ENCODE measurements at regions not wholly inside any gene's neighbourhood (a gene's known extent, or its start where the extent isn't known, plus 50 kb on each side); places are given as distances from the start of the nearest gene placed in this dataset.

- DNase-seq (ENCODE audit: insufficient read length, low spot score) = no peak
- no peak for FAIRE-seq
- TF ChIP-seq SPI1 (IDR thresholded peaks at IDR 0.05; ENCODE audit: low read depth, low read length) (no peak), TAF1 (IDR thresholded peaks at IDR 0.05; ENCODE audit: low read depth, low read length) (no peak), POLR2A (IDR thresholded peaks at IDR 0.05; ENCODE audit: low read depth, low read length) (no peak), POLR2AphosphoS5 (IDR thresholded peaks at IDR 0.05; ENCODE audit: low read depth, low read length) (no peak), POU2F2 (IDR thresholded peaks at IDR 0.05; ENCODE audit: low read depth, low read length) (no peak), PAX5 (IDR thresholded peaks at IDR 0.05; ENCODE audit: insufficient read depth, low read length, severe bottlenecking) (no peak)
These were observed 66.0 kb upstream of the ANKRD1 start for GRCh38 chr10:90986870-90987269.

- no peak for TF ChIP-seq SPI1 (IDR thresholded peaks at IDR 0.05; ENCODE audit: low read depth, low read length)
- no peak for TF ChIP-seq POLR2A (IDR thresholded peaks at IDR 0.05; ENCODE audit: low read depth, low read length)
- TF ChIP-seq POLR2AphosphoS5 (IDR thresholded peaks at IDR 0.05; ENCODE audit: low read depth, low read length) = no peak
- no peak for TF ChIP-seq PAX5 (IDR thresholded peaks at IDR 0.05; ENCODE audit: insufficient read depth, low read length, severe bottlenecking)
- no peak for TF ChIP-seq TAF1 (IDR thresholded peaks at IDR 0.05; ENCODE audit: low read depth, low read length)
- no peak for TF ChIP-seq POU2F2 (IDR thresholded peaks at IDR 0.05; ENCODE audit: low read depth, low read length)
- FAIRE-seq = no peak
- DNase-seq (ENCODE audit: insufficient read length, low spot score) = no peak
These were observed 66.5 kb upstream of the ANKRD1 start for GRCh38 chr10:90987383-90987782.

GRCh38 chr10:90988024-90988423, 67.1 kb upstream of the ANKRD1 start:
- peak; percentile 13 for FAIRE-seq

GRCh38 chr10:90988802-90989201, 67.9 kb upstream of the ANKRD1 start:
- peak; percentile 54 for FAIRE-seq
- DNase-seq (ENCODE audit: insufficient read length, low spot score) = no peak
- TF ChIP-seq PAX5 (IDR thresholded peaks at IDR 0.05; ENCODE audit: insufficient read depth, low read length, severe bottlenecking) (no peak), POLR2A (IDR thresholded peaks at IDR 0.05; ENCODE audit: low read depth, low read length) (no peak), POLR2AphosphoS5 (IDR thresholded peaks at IDR 0.05; ENCODE audit: low read depth, low read length) (no peak), SPI1 (IDR thresholded peaks at IDR 0.05; ENCODE audit: low read depth, low read length) (no peak), TAF1 (IDR thresholded peaks at IDR 0.05; ENCODE audit: low read depth, low read length) (no peak), POU2F2 (IDR thresholded peaks at IDR 0.05; ENCODE audit: low read depth, low read length) (no peak)

More at GRCh38 chr10:90988024-90988423, 67.1 kb upstream of the ANKRD1 start:
- TF ChIP-seq SPI1 (IDR thresholded peaks at IDR 0.05; ENCODE audit: low read depth, low read length) (no peak), PAX5 (IDR thresholded peaks at IDR 0.05; ENCODE audit: insufficient read depth, low read length, severe bottlenecking) (no peak), POU2F2 (IDR thresholded peaks at IDR 0.05; ENCODE audit: low read depth, low read length) (no peak), TAF1 (IDR thresholded peaks at IDR 0.05; ENCODE audit: low read depth, low read length) (no peak), POLR2A (IDR thresholded peaks at IDR 0.05; ENCODE audit: low read depth, low read length) (no peak), POLR2AphosphoS5 (IDR thresholded peaks at IDR 0.05; ENCODE audit: low read depth, low read length) (no peak)
- DNase-seq (ENCODE audit: insufficient read length, low spot score) = no peak

- FAIRE-seq = no peak
- DNase-seq (ENCODE audit: insufficient read length, low spot score) = no peak
- no peak for TF ChIP-seq POLR2AphosphoS5 (IDR thresholded peaks at IDR 0.05; ENCODE audit: low read depth, low read length)
- no peak for TF ChIP-seq POU2F2 (IDR thresholded peaks at IDR 0.05; ENCODE audit: low read depth, low read length)
- TF ChIP-seq SPI1 (IDR thresholded peaks at IDR 0.05; ENCODE audit: low read depth, low read length) = no peak
- no peak for TF ChIP-seq TAF1 (IDR thresholded peaks at IDR 0.05; ENCODE audit: low read depth, low read length)
- TF ChIP-seq POLR2A (IDR thresholded peaks at IDR 0.05; ENCODE audit: low read depth, low read length) = no peak
- no peak for TF ChIP-seq PAX5 (IDR thresholded peaks at IDR 0.05; ENCODE audit: insufficient read depth, low read length, severe bottlenecking)
These were observed 68.5 kb upstream of the ANKRD1 start for GRCh38 chr10:90989378-90989777.

GRCh38 chr10:90992462-90992861, 71.6 kb upstream of the ANKRD1 start:
- no peak for FAIRE-seq
- no peak for DNase-seq (ENCODE audit: insufficient read length, low spot score)
- TF ChIP-seq POU2F2 (IDR thresholded peaks at IDR 0.05; ENCODE audit: low read depth, low read length) = no peak
- TF ChIP-seq PAX5 (IDR thresholded peaks at IDR 0.05; ENCODE audit: insufficient read depth, low read length, severe bottlenecking) = no peak
- no peak for TF ChIP-seq SPI1 (IDR thresholded peaks at IDR 0.05; ENCODE audit: low read depth, low read length)
- no peak for TF ChIP-seq POLR2AphosphoS5 (IDR thresholded peaks at IDR 0.05; ENCODE audit: low read depth, low read length)
- no peak for TF ChIP-seq TAF1 (IDR thresholded peaks at IDR 0.05; ENCODE audit: low read depth, low read length)
- TF ChIP-seq POLR2A (IDR thresholded peaks at IDR 0.05; ENCODE audit: low read depth, low read length) = no peak

- FAIRE-seq (no peak), DNase-seq (ENCODE audit: insufficient read length, low spot score) (no peak)
- TF ChIP-seq SPI1 (IDR thresholded peaks at IDR 0.05; ENCODE audit: low read depth, low read length) (no peak), POU2F2 (IDR thresholded peaks at IDR 0.05; ENCODE audit: low read depth, low read length) (no peak), POLR2AphosphoS5 (IDR thresholded peaks at IDR 0.05; ENCODE audit: low read depth, low read length) (no peak), TAF1 (IDR thresholded peaks at IDR 0.05; ENCODE audit: low read depth, low read length) (no peak), PAX5 (IDR thresholded peaks at IDR 0.05; ENCODE audit: insufficient read depth, low read length, severe bottlenecking) (no peak), POLR2A (IDR thresholded peaks at IDR 0.05; ENCODE audit: low read depth, low read length) (no peak)
These were observed 72.5 kb upstream of the ANKRD1 start for GRCh38 chr10:90993340-90993739.

GRCh38 chr10:90997670-90998069, 76.8 kb upstream of the ANKRD1 start:
- TF ChIP-seq SPI1 (IDR thresholded peaks at IDR 0.05; ENCODE audit: low read depth, low read length) = no peak
- TF ChIP-seq POLR2AphosphoS5 (IDR thresholded peaks at IDR 0.05; ENCODE audit: low read depth, low read length) = no peak
- no peak for TF ChIP-seq POLR2A (IDR thresholded peaks at IDR 0.05; ENCODE audit: low read depth, low read length)
- TF ChIP-seq TAF1 (IDR thresholded peaks at IDR 0.05; ENCODE audit: low read depth, low read length) = no peak
- no peak for TF ChIP-seq POU2F2 (IDR thresholded peaks at IDR 0.05; ENCODE audit: low read depth, low read length)
- no peak for TF ChIP-seq PAX5 (IDR thresholded peaks at IDR 0.05; ENCODE audit: insufficient read depth, low read length, severe bottlenecking)
- FAIRE-seq = peak; percentile 45
- DNase-seq (ENCODE audit: insufficient read length, low spot score) = no peak

- FAIRE-seq (peak; percentile 82), DNase-seq (ENCODE audit: insufficient read length, low spot score) (no peak)
- TF ChIP-seq POLR2A (IDR thresholded peaks at IDR 0.05; ENCODE audit: low read depth, low read length) (no peak), POU2F2 (IDR thresholded peaks at IDR 0.05; ENCODE audit: low read depth, low read length) (peak; percentile 74; the same call in 1 of the 2 replicates)
These were observed 78.0 kb upstream of the ANKRD1 start for GRCh38 chr10:90998733-90999511.
